T-helper 17 cell (primary cell): ENCODE measurements at regions not wholly inside any gene's neighbourhood (a gene's known extent, or its start where the extent isn't known, plus 50 kb on each side); places are given as distances from the start of the nearest gene placed in this dataset.
"Not testable (repeated sequence)": the region's sequence is repeated elsewhere in the genome, so short reads cannot be mapped to it uniquely, and the experiment has no call there.

Source experiments
- ATAC-seq: fragments of 150-1000 bp; cut with Tn5 transposase; 2 replicates; pipeline ENCODE4 v1.10.0; 2021; ENCODE audit warnings: mild to moderate bottlenecking, moderate library complexity
- DNase-seq, 3 donors: peaks; one replicate each; pipeline versions ENCODE4 v3.0.0 to v3.0.0-alpha.2; 2020 to 2021
- H3K9me3 ChIP-seq: one replicate; pipeline ENCODE4 v1.7.0; 2013; ENCODE audit warnings: low read length, mild to moderate bottlenecking; ENCODE audit not compliant: control insufficient read depth, poor library complexity, severe bottlenecking
- H3K27ac Mint-ChIP-seq: one replicate; pipeline ENCODE4 v1.8.0; 2022; ENCODE audit warnings: mild to moderate bottlenecking, moderate library complexity, mixed read lengths
- H3K27me3 Mint-ChIP-seq: one replicate; pipeline ENCODE4 v1.8.0; 2022; ENCODE audit warnings: mixed read lengths
- H3K36me3 Mint-ChIP-seq: one replicate; pipeline ENCODE4 v1.8.0; 2022; ENCODE audit warnings: low read depth, mixed read lengths
- H3K4me1 Mint-ChIP-seq: one replicate; pipeline ENCODE4 v1.8.0; 2022; ENCODE audit warnings: mild to moderate bottlenecking, mixed read lengths
- H3K4me3 Mint-ChIP-seq: one replicate; pipeline ENCODE4 v1.8.0; 2022; ENCODE audit warnings: mild to moderate bottlenecking, moderate library complexity, mixed read lengths

DNA sequence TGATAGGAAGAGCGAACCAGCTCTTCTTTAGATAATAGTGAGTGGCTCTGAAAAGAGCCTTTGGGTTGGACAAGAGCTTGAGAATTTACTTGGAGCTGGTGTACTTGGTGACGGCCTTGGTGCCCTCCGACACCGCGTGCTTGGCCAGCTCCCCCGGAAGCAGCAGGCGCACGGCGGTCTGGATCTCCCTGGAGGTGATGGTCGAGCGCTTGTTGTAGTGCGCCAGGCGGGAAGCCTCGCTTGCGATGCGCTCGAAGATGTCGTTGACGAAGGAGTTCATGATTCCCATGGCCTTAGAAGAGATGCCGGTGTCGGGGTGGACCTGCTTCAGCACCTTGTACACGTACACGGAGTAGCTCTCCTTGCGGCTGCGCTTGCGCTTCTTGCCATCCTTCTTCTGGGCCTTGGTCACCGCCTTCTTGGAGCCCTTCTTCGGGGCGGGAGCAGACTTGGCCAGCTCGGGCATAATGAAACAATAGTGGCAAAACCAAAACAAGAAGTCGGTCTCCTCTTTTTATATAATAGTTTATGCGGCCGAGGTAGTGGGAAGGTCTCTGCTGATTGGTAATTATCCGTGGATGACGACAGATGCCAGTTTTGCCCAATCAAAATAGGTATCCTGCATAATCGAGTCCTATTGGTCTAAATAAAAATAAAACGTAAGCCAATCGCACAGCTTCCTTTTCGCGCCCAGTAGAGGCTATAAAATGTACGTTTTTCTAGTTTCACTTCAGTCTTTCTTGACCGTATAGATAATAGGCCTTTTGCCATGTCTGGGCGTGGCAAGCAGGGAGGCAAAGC lies 104.6 kb downstream of the OR2B2 start:
- DNase-seq = peak; percentile 35 to 53 (median 39)
- Mint-ChIP-seq H3K4me1 (peaks cover 24% of the 10 kb centered on the region), H3K27ac (peak overlapping the region; percentile 96), H3K4me3 (peak overlapping the region; percentile 95)
- not testable (repeated sequence) for H3K27me3 Mint-ChIP-seq, H3K36me3 Mint-ChIP-seq, H3K9me3 ChIP-seq
- peak; percentile 82 for ATAC-seq

DNA sequence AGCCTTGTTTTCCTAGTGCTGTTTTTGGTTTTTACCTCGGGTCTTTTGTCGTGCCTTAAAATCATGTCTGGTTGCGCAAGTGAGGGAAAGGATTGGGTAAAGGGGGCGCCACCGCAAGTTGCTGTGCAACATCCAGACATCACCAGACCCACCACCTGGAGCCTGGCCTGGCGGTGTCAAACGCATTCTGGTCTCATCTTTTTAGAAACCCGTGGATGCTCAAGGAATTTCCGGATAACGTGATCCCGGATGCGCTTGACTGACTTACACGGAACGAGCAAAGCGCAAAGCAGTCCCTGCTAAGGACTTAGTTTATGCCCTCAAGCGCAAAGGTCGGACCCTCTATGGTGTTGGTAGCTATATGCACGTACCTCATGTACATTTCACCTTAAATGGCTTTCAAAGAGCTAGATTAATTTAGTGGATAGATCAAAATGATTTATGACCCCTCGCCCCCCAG lies 105.2 kb downstream of the OR2B2 start:
- ATAC-seq (no peak), DNase-seq (no peak)
- peak overlapping the region; percentile 96 for H3K27ac Mint-ChIP-seq
- H3K9me3 ChIP-seq = no peaks in the 10 kb centered on the region
- H3K4me1 Mint-ChIP-seq = peaks cover 24% of the 10 kb centered on the region
- H3K4me3 Mint-ChIP-seq = peak overlapping the region; percentile 95
- no peaks in the 10 kb centered on the region for H3K36me3 Mint-ChIP-seq
- H3K27me3 Mint-ChIP-seq = no peaks in the 10 kb centered on the region

DNA sequence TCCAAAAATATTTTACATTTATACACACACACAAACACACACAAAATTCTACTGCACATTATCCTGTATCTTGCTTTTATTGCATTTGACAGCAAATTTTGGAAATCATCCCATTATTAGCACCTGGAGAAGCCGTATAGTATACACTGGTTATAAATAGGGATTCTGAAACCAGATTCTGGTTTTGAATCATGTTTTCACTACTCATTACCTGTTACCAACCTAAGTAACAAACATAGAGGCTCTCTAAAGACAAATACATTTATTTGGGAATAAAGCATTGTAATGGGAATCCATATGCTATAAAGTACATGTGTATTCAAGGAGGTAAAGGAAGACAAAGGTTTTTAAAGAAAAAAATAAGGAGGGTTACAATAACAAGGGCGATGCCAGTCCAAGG lies 106.8 kb downstream of the OR2B2 start:
- Mint-ChIP-seq H3K4me3 (no peak overlapping the region), H3K27ac (no peak overlapping the region), H3K36me3 (no peaks in the 10 kb centered on the region), H3K27me3 (no peaks in the 10 kb centered on the region), H3K4me1 (peaks cover 12% of the 10 kb centered on the region)
- H3K9me3 ChIP-seq = no peaks in the 10 kb centered on the region
- no peak for DNase-seq
- ATAC-seq = no peak

DNA sequence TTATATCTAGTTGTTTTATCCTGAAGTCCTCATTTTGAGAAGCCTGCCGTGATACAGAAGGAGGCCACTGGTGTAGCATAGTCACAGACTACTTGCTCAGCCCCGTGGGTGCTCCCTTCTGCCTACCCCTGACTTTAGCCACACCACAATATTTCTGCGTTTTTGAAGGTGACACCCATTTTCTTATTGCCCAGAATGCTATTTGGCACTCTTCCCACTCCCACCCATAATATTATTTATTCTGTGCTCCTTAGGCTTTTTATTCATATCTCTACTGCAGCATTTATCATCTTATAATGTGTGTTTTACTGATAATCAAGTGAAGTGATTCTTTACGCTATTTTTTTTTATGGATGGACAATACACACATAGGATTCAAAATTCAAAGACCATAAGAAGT lies 107.3 kb downstream of the OR2B2 start:
- no peak overlapping the region for H3K27ac Mint-ChIP-seq

DNA sequence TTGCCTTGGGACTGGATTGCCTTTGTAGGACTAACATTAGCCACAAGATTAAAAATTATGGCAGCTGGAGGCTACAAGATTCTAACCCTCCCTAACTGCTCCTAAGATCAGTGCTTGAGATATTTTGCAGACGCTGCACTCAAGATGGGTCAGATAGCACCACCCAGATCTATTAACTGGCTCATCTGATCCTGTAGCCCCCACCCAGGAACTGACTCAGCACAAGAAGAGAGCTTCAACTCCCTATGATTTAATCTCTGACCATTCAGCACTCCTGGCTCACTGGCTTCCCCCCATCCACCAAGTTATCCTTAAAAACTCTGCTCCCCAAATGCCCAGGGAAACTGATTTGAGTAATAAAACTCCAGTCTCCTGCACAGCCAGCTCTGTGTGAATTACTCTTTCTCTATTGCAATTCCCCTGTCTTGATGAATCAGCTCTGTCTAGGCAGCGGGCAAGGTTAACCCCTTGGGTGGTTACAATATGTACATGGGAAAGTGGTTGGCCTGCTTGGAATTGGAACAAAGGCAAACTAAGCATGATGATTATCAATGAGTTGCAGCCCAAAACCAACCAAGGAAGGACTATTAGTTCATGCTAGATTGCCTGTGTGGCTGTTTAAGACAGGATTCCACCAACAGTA lies 111.3 kb downstream of the OR2B2 start:
- Mint-ChIP-seq H3K4me3 (no peak overlapping the region), H3K27ac (no peak overlapping the region), H3K27me3 (no peaks in the 10 kb centered on the region), H3K36me3 (no peaks in the 10 kb centered on the region), H3K4me1 (peaks cover 2% of the 10 kb centered on the region)
- no peaks in the 10 kb centered on the region for H3K9me3 ChIP-seq
- DNase-seq (no peak), ATAC-seq (no peak)

More for the DNA sequence above, 107.3 kb downstream of the OR2B2 start:
- Mint-ChIP-seq H3K27me3 (no peaks in the 10 kb centered on the region), H3K36me3 (no peaks in the 10 kb centered on the region), H3K4me3 (no peak overlapping the region), H3K4me1 (peaks cover 9% of the 10 kb centered on the region)
- ATAC-seq = no peak
- no peaks in the 10 kb centered on the region for H3K9me3 ChIP-seq
- no peak for DNase-seq

DNA sequence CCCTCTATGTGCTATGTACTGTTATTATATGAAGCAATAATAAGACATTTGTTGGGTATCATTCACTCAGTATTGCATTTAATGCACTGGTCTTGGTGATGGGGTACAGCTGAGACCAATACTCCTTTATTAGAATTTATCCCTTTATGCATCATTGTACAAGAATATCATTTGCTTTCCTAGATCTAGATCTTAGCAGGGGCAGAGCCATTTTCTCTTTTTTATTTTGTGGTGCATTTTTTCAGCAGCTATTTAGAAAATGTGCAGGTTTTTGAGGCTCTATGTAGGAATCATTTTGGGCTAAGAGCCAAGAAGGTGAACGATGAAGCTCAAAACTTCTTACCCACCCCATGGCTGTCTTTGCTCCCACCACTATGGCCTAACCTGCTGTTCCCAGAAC lies 114.2 kb downstream of the OR2B2 start:
- no peaks in the 10 kb centered on the region for H3K27me3 Mint-ChIP-seq
- ATAC-seq (no peak), DNase-seq (no peak)
- H3K4me3 Mint-ChIP-seq = no peak overlapping the region
- H3K36me3 Mint-ChIP-seq = no peaks in the 10 kb centered on the region
- H3K9me3 ChIP-seq = no peaks in the 10 kb centered on the region
- H3K4me1 Mint-ChIP-seq = peaks cover 12% of the 10 kb centered on the region
- H3K27ac Mint-ChIP-seq = no peak overlapping the region

DNA sequence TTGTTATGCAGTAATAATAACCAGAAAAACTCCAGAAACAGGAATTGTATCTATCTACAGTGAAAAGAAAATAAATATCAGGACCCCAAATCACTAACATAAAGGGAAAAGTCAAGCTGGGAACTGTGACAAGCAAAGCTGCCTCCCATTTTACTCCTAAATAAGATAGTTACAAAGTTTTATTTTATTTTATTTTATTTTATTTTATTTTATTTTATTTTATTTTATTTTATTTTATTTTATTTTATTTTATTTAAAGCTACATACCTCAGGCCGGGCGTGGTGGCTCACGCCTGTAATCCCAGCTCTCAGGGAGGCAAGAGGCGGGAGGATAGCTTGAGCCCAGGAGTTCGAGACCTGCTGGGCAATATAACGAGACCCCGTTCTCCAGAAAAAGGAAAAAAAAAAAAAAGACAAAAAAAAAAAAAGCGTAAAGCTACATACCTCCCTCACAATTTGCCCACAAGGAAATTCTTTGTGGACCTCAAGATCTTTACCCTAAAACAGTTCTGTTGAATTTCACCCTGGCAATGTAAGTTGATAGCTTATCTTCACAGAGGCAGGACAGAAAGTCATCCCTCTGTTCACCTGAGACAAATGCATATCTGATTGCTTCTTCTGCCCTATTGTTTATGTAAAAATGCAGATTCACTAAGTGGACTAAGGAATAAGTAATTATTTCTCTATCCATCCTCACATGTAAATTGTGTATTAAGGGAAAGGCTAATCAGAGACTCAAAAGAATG lies 115.3 kb downstream of the OR2B2 start:
- peaks cover 16% of the 10 kb centered on the region for H3K4me1 Mint-ChIP-seq
- H3K9me3 ChIP-seq, H3K27me3 Mint-ChIP-seq, ATAC-seq, DNase-seq, H3K36me3 Mint-ChIP-seq, H3K4me3 Mint-ChIP-seq, H3K27ac Mint-ChIP-seq: not testable (repeated sequence)

DNA sequence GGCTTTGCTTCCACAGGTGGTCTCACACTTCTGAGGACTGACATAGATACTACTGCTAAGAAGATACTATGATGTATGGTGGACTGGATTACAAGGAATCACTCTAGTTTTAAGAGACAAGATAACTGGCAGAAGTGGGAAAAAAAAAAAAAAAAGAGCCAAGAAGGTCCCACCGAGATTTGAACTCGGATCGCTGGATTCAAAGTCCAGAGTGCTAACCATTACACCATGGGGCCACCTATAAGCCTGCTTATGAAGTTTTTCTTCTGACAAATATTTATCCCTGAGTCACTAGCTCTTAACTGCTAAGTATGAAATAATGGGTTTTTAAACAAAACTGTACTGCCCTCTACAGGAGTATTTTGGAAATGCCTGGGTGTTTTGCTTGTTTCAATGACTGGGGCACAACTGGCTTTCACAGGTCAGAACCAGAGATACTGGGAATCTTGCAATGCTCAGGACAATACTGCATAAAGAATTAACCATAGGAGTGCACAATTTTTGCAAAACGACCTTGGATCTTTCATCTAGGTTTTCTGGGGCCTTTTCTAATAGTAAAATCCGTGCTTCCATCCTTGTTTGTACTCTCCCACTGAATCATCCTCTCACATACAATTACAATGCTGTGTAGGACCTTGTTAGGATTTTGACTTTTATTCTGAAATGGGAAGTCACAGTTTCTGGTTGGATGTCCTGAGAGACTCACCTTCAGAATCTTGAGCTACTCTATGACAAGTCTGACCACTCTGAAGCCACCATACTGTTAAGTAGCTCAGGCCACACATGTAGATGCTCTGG lies 116.3 kb downstream of the OR2B2 start:
- Mint-ChIP-seq H3K4me3 (peak overlapping the region; percentile 66), H3K4me1 (peaks cover 22% of the 10 kb centered on the region), H3K27me3 (peaks cover 8% of the 10 kb centered on the region), H3K36me3 (no peaks in the 10 kb centered on the region), H3K27ac (peak overlapping the region; percentile 65)
- peak; percentile 75 for ATAC-seq
- peak in 1 of 3 donors; percentile 42 for DNase-seq
- H3K9me3 ChIP-seq = no peaks in the 10 kb centered on the region

DNA sequence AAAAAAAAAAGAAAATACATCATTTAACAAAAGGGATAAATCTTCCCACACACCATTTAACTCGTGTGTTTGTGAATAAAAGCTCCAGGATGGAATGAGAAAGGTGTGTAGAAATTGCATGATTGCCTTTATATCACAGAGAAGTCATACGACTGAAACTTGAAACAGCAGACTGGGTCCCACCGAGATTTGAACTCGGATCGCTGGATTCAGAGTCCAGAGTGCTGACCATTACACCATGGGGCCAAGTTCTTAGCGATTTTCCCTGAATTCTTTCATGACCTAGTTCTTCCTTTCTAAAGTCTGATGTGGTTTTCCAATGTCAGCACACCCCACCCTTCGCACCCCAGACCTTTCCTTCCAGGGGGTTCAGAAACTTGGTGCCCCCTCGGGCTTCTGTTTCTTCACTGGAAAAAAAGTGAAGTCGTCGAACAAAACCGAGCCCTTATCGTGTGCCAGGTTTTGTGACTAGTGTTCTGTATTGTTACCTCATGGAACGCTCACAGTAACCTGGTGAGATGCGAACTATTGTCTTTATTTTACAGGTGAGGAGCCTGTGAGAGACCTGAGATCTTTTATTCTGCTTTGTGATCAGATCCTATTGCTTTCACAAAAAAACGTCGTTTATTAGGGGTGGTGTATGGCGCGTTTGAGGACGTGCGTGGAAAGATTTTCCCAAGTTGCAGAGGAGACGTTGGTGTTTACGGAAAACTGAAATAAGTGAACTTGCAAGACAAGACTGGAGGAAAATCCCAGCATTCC lies 120.8 kb downstream of the OR2B2 start:
- Mint-ChIP-seq H3K4me1 (peaks cover 22% of the 10 kb centered on the region), H3K36me3 (no peaks in the 10 kb centered on the region), H3K27ac (peak overlapping the region; percentile 51), H3K4me3 (peak overlapping the region; percentile 90), H3K27me3 (peaks cover 22% of the 10 kb centered on the region)
- DNase-seq = no peak
- H3K9me3 ChIP-seq = no peaks in the 10 kb centered on the region
- no peak for ATAC-seq

DNA sequence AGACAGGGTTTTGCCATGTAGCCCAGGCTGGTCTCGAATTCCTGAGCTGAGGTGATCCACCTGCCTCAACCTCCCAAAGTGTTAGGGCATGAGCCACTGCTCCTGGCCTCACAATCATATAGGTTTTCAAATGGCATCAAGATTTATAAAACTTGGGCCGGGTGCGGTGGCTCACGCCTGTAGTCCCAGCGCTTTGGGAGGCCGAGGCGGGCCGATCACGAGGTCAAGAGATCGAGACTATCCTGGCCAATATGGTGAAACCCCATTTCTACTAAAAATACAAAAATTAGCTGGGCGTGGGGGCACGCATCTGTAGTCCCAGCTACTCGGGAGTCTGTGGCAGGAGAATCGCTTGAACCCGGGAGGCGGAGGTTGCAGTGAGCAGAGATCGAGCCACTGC lies 123.8 kb downstream of the OR2B2 start:
- H3K9me3 ChIP-seq, DNase-seq, ATAC-seq, H3K4me3 Mint-ChIP-seq, H3K36me3 Mint-ChIP-seq, H3K27ac Mint-ChIP-seq: not testable (repeated sequence)
- peaks cover 12% of the 10 kb centered on the region for H3K4me1 Mint-ChIP-seq
- peaks cover 47% of the 10 kb centered on the region for H3K27me3 Mint-ChIP-seq

DNA sequence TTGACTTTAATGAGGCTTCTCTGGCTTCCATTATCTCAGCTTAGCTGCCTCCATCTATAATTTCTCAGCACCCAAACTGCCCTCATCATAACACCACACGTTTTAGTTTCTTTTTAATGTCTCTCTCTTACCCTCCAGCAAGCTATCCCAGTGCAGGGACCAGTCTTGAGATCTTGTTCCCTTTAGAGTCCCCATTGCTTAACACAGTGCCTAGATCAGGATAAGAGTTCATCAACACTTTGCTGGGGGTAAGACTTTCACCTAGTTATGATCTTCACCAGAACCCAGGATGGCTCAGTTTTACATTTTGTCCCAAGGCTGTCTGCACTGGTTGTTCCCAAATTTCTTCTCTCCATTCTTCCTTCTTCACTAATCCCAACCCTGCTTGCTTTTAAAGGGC lies 126.1 kb downstream of the OR2B2 start:
- H3K27me3 Mint-ChIP-seq = peaks cover 43% of the 10 kb centered on the region
- H3K9me3 ChIP-seq = no peaks in the 10 kb centered on the region
- H3K36me3 Mint-ChIP-seq = no peaks in the 10 kb centered on the region
- no peak overlapping the region for H3K27ac Mint-ChIP-seq
- DNase-seq (no peak), ATAC-seq (no peak)
- no peak overlapping the region for H3K4me3 Mint-ChIP-seq
- no peaks in the 10 kb centered on the region for H3K4me1 Mint-ChIP-seq

DNA sequence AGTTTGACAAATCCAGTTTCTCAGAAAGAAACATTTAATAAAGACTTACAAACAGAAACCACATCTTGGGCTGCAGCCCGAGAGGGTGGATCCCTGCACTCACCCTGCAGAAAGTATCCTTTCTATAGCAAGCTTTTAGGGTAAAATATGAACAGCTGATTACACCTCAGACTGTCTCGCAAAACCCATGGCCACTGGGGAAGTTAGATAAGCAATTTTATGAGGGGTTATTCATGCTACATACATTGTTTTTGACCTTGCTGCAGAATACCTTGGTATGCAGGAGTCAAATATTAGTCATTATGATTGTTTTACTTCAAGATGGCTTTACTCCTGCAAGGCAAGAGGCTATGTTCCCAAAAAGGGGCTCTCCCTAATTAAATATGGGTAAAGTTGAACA lies 126.9 kb downstream of the OR2B2 start:
- DNase-seq (no peak), ATAC-seq (no peak)
- Mint-ChIP-seq H3K4me1 (no peaks in the 10 kb centered on the region), H3K4me3 (no peak overlapping the region), H3K27me3 (peaks cover 48% of the 10 kb centered on the region), H3K27ac (no peak overlapping the region), H3K36me3 (no peaks in the 10 kb centered on the region)
- no peaks in the 10 kb centered on the region for H3K9me3 ChIP-seq
